ENCODE measurements at regions not wholly inside any gene's neighbourhood (a gene's known extent, or its start where the extent isn't known, plus 50 kb on each side); places are given as distances from the start of the nearest gene placed in this dataset.

- in situ Hi-C loops (cut with MboI; ENCODE audit: low sequenced_read_pairs, unreplicated experiment): no loop called here
- no peak for TF ChIP-seq CTCF (IDR thresholded peaks at IDR 0.05; ENCODE audit: borderline replicate concordance, control extremely low read depth, extremely low read depth, insufficient read depth, missing control alignments)
- DNase-seq (ENCODE audit: low spot score): no peak
Measured at GRCh38 chr7:17623546-17624185, 316.6 kb downstream of the SNX13 start.

GRCh38 chr7:17624379-17624778, 315.9 kb downstream of the SNX13 start:
- no peak for DNase-seq (ENCODE audit: low spot score)
- in situ Hi-C loops (cut with MboI; ENCODE audit: low sequenced_read_pairs, unreplicated experiment): no loop called here
- no peak for TF ChIP-seq CTCF (IDR thresholded peaks at IDR 0.05; ENCODE audit: borderline replicate concordance, control extremely low read depth, extremely low read depth, insufficient read depth, missing control alignments)

- TF ChIP-seq CTCF (IDR thresholded peaks at IDR 0.05; ENCODE audit: borderline replicate concordance, control extremely low read depth, extremely low read depth, insufficient read depth, missing control alignments): no peak
- in situ Hi-C loops (cut with MboI; ENCODE audit: low sequenced_read_pairs, unreplicated experiment): loop anchor here (25.0 kb wide), 1 partner anchor 638 kb away; no protein-coding TSS in a partner anchor
- DNase-seq (ENCODE audit: low spot score): no peak
Measured at GRCh38 chr7:17625043-17625442, 315.3 kb downstream of the SNX13 start.

GRCh38 chr7:17626235-17626634, 314.1 kb downstream of the SNX13 start:
- DNase-seq (ENCODE audit: low spot score): no peak
- no peak for TF ChIP-seq CTCF (IDR thresholded peaks at IDR 0.05; ENCODE audit: borderline replicate concordance, control extremely low read depth, extremely low read depth, insufficient read depth, missing control alignments)
- in situ Hi-C loops (cut with MboI; ENCODE audit: low sequenced_read_pairs, unreplicated experiment): loop anchor here (25.0 kb wide), 1 partner anchor 639 kb away; no protein-coding TSS in a partner anchor

GRCh38 chr7:17631061-17631460, 309.2 kb downstream of the SNX13 start:
- in situ Hi-C loops (cut with MboI; ENCODE audit: low sequenced_read_pairs, unreplicated experiment): loop anchor here (25.0 kb wide), 1 partner anchor 644 kb away; no protein-coding TSS in a partner anchor
- no peak for TF ChIP-seq CTCF (IDR thresholded peaks at IDR 0.05; ENCODE audit: borderline replicate concordance, control extremely low read depth, extremely low read depth, insufficient read depth, missing control alignments)
- DNase-seq (ENCODE audit: low spot score): no peak

- no peak for TF ChIP-seq CTCF (IDR thresholded peaks at IDR 0.05; ENCODE audit: borderline replicate concordance, control extremely low read depth, extremely low read depth, insufficient read depth, missing control alignments)
- DNase-seq (ENCODE audit: low spot score): no peak
- in situ Hi-C loops (cut with MboI; ENCODE audit: low sequenced_read_pairs, unreplicated experiment): loop anchor here (25.0 kb wide), 1 partner anchor 645 kb away; no protein-coding TSS in a partner anchor
Measured at GRCh38 chr7:17632384-17632783, 307.9 kb downstream of the SNX13 start.

Measured in GM13976 (cell line).